ENCODE measurements at regions not wholly inside any gene's neighbourhood (a gene's known extent, or its start where the extent isn't known, plus 50 kb on each side); places are given as distances from the start of the nearest gene placed in this dataset.

- TF ChIP-seq CTCF (IDR thresholded peaks at IDR 0.05) (no peak), POLR2A (IDR thresholded peaks at IDR 0.05) (no peak)
Observed at GRCh38 chr7:145909991-145910513, 206.5 kb upstream of the CNTNAP2 start.

All from esophagus squamous epithelium (tissue), 4 donors.